Pancreas (tissue), 10 donors: ENCODE measurements at regions not wholly inside any gene's neighbourhood (a gene's known extent, or its start where the extent isn't known, plus 50 kb on each side); places are given as distances from the start of the nearest gene placed in this dataset.

Experiments used
- ATAC-seq, 4 donors: fragments of 200-7000 bp; cut with Tn5 transposase; one replicate each; pipeline versions ENCODE4 v1.8.0 to v1.9.1; 2020; ENCODE audit warnings: mild to moderate bottlenecking in 4 of 4, moderate library complexity in 4 of 4
- DNase-seq, 6 donors: peaks; one replicate each; pipeline ENCODE4 v3.0.0-alpha.2; 2020
- FAIRE-seq: peaks from 2 replicates; lab custom pipeline; 2012; peaks lifted over from hg19 to GRCh38; lab: Jason Lieb, UNC
- H3K27ac ChIP-seq, 4 donors: fragments of 200-600 bp; sonication (generic); 1 replicate in 3 of 4; 2 replicates in 1 of 4; pipeline versions ENCODE4 v1.5.0 to v1.8.0; 2020
- H3K27me3 ChIP-seq, 4 donors: fragments of 200-600 bp; one replicate each; pipeline ENCODE4 v1.8.0; 2021
- H3K36me3 ChIP-seq, 3 donors: fragments of 200-600 bp; sonication (generic) in 1 of 3; one replicate each; pipeline versions ENCODE4 v1.5.0 to v1.8.0; 2020 to 2021
- H3K4me1 ChIP-seq, 3 donors: fragments of 200-600 bp; one replicate each; pipeline ENCODE4 v1.8.0; 2021
- H3K4me3 ChIP-seq, 4 donors: fragments of 200-600 bp; sonication (generic) in 2 of 4; one replicate each; pipeline versions ENCODE4 v1.5.0 to v1.8.0; 2020 to 2021
- H3K9me3 ChIP-seq, 4 donors: fragments of 200-600 bp; one replicate each; pipeline ENCODE4 v1.8.0; 2021
- WGBS, 2 donors: extraction: QIAGEN DNeasy Blood & Tissue Kit; methylation state at CpG; one replicate each; pipeline ENCODE4 v1.1.7; 2013; 5-methylcytosine and 5-hydroxymethylcytosine counted together
- intact Hi-C, 3 donors: fragments of 100-400 bp; cut with DNase I; formaldehyde crosslinking; loops; one replicate each; pipeline versions ENCODE4 v1.11.1 to v1.14.2; 2022
- TF ChIP-seq, protein P1 (sequence below), 4 donors: fragments of 200-600 bp; sonication (generic) in 3 of 4; IDR thresholded peaks; one replicate each; pipeline versions ENCODE4 v1.5.0 to v1.8.0; 2021; ENCODE audit warnings: antibody characterized with exemption in 4 of 4
- donor health status: healthy with polysubstance abuse.
- donor health status: DM: no; HTN: no; CAD: no; lungs with moderate emphysema.
- donor health status: DM: no; HTN: no; CAD: no.
- donor health status: control.
- donor health status: control.
- donor health status: Bipolar disorder and iron deficiency.
- donor health status: DM: yes; HTN: yes; CAD: no.
- donor health status: DM: no; HTN: no; CAD: no.
- donor health status: DM: no; HTN: no; CAD: no.
- donor health status: DM: yes; HTN: yes; CAD: no.

DNA sequence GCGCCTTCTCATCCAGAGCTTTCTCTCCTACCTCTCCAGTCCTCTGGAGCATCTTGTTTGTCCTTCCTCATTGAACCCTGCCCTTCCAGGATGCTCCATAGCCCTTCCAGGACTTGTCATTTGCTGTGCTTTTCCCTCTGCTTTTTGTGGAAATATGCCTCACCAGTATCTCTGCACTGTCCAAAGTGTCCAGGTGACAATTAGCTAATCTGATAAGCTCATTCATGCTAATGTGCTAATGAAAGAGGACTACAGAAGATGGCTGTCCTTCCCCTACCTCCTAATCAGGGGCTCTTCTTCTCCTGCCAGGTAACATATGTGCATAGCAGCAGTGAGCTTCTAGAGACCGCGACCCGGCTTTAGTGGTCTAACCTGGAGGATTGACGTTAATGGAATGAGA, 58.4 kb upstream of the OTX2 start:
- H3K36me3 ChIP-seq: no peaks in the 10 kb centered on the region
- no peak for FAIRE-seq
- ATAC-seq: no peak
- intact Hi-C loops: no loop called here
- H3K4me3 ChIP-seq: no peak overlapping the region
- H3K9me3 ChIP-seq: no peaks in the 10 kb centered on the region
- H3K4me1 ChIP-seq: no peaks in the 10 kb centered on the region
- WGBS, 2 donors: 73 to 80% methylated on average over 5 of the region's 5 CpGs
- no peaks in the 10 kb centered on the region for H3K27me3 ChIP-seq
- DNase-seq: no peak
- H3K27ac ChIP-seq: no peak overlapping the region
- TF ChIP-seq, protein P1, sequence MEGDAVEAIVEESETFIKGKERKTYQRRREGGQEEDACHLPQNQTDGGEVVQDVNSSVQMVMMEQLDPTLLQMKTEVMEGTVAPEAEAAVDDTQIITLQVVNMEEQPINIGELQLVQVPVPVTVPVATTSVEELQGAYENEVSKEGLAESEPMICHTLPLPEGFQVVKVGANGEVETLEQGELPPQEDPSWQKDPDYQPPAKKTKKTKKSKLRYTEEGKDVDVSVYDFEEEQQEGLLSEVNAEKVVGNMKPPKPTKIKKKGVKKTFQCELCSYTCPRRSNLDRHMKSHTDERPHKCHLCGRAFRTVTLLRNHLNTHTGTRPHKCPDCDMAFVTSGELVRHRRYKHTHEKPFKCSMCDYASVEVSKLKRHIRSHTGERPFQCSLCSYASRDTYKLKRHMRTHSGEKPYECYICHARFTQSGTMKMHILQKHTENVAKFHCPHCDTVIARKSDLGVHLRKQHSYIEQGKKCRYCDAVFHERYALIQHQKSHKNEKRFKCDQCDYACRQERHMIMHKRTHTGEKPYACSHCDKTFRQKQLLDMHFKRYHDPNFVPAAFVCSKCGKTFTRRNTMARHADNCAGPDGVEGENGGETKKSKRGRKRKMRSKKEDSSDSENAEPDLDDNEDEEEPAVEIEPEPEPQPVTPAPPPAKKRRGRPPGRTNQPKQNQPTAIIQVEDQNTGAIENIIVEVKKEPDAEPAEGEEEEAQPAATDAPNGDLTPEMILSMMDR (IDR thresholded peaks at IDR 0.05): no peak

DNA sequence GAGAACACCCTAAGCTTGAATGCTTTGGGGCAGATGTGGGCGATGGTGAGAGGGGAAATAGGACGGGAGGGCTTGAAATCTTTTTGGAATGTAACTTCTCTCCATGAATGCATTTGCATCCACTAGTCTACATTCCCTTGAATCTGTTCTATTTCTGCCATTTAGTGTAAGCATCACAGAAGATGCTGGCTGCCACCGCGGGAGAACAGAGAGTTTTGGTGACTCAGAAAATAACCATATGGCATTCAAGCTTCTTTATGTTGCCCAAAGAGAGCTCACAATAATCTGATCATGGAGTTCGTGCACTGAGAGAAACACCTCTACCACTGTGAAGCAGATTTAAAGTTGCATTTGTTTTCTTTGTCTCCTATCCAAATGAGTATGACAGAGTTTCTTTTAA, 52.6 kb upstream of the OTX2 start:
- peaks cover 0 to 14% (median 0%) of the 10 kb centered on the region in 4 donors for H3K27me3 ChIP-seq
- intact Hi-C loops: no loop called here
- no peak overlapping the region for H3K4me3 ChIP-seq
- no peaks in the 10 kb centered on the region for H3K4me1 ChIP-seq
- no peak for FAIRE-seq
- no peak overlapping the region for H3K27ac ChIP-seq
- no peak for ATAC-seq
- H3K36me3 ChIP-seq: no peaks in the 10 kb centered on the region
- 61 to 67% methylated on average over 5 of the region's 5 CpGs for WGBS, 2 donors
- no peaks in the 10 kb centered on the region for H3K9me3 ChIP-seq
- no peak for DNase-seq
- TF ChIP-seq, protein P1 (IDR thresholded peaks at IDR 0.05): no peak

DNA sequence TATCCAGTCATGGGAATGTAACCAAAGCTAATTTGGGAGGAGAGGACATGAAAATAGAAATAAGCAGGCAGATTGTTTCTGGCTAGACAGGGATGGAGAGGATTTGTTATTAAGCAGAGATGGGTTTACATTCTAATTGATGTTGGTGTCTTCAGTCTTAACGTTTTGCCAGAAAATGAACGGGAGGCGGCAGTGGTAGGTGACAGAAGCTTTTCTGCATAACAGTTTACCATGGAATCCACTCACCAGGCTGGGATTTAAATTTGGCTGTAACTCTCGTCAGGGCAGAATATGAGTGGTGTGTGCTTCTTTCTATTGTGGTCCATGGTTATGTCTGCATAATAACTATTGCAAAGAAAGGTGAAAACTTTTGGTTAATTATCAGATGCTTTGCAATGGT, 50.2 kb upstream of the OTX2 start:
- 45 to 47% methylated on average over 4 of the region's 4 CpGs for WGBS, 2 donors

More for the DNA sequence above, 50.2 kb upstream of the OTX2 start:
- H3K4me3 ChIP-seq: no peak overlapping the region
- no peaks in the 10 kb centered on the region for H3K36me3 ChIP-seq
- no peak overlapping the region for H3K27ac ChIP-seq
- H3K4me1 ChIP-seq: no peaks in the 10 kb centered on the region
- FAIRE-seq (no peak), ATAC-seq (no peak), DNase-seq (no peak)
- H3K9me3 ChIP-seq: no peaks in the 10 kb centered on the region
- TF ChIP-seq, protein P1 (IDR thresholded peaks at IDR 0.05): no peak
- intact Hi-C loops: no loop called here
- peaks cover 0 to 14% (median 0%) of the 10 kb centered on the region in 4 donors for H3K27me3 ChIP-seq
